ENCODE measurements at regions not wholly inside any gene's neighbourhood (a gene's known extent, or its start where the extent isn't known, plus 50 kb on each side); places are given as distances from the start of the nearest gene placed in this dataset.

DNA sequence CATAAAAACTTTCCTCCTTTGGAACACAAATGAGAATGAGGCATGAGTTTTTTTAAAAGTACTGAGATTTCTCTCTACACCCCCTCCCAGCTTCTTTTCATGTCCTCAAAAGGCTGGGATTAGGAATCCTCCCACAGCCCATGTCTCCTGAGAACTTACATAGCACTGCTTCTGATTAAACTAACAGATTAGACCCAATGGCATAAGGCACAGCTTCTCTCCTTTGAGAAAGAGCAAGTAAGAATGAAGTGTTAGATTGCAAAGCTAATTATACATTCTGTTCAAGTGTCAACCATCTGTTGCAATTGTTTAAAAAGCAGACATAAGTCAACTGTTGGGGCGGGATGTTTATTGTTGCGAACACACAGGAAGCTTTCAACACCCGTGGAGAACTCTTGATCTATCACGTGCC lies 715.1 kb downstream of the CDH11 start:
- DNase-seq (ENCODE audit: low read depth), result peak; percentile 36
- no peak overlapping the region for H3K4me3 ChIP-seq (ENCODE audit: low read depth, low read length)
- TF ChIP-seq, protein P1, sequence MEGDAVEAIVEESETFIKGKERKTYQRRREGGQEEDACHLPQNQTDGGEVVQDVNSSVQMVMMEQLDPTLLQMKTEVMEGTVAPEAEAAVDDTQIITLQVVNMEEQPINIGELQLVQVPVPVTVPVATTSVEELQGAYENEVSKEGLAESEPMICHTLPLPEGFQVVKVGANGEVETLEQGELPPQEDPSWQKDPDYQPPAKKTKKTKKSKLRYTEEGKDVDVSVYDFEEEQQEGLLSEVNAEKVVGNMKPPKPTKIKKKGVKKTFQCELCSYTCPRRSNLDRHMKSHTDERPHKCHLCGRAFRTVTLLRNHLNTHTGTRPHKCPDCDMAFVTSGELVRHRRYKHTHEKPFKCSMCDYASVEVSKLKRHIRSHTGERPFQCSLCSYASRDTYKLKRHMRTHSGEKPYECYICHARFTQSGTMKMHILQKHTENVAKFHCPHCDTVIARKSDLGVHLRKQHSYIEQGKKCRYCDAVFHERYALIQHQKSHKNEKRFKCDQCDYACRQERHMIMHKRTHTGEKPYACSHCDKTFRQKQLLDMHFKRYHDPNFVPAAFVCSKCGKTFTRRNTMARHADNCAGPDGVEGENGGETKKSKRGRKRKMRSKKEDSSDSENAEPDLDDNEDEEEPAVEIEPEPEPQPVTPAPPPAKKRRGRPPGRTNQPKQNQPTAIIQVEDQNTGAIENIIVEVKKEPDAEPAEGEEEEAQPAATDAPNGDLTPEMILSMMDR (IDR thresholded peaks at IDR 0.05; ENCODE audit: insufficient read depth, low read depth, low read length), result no peak

GRCh38 chr16:64403352-64403751 lies 718.5 kb downstream of the CDH11 start:
- H3K4me3 ChIP-seq (ENCODE audit: low read depth, low read length), result no peak overlapping the region
- TF ChIP-seq, protein P1 (IDR thresholded peaks at IDR 0.05; ENCODE audit: insufficient read depth, low read depth, low read length), result no peak
- DNase-seq (ENCODE audit: low read depth), result no peak

GRCh38 chr16:64398793-64399192 lies 723.1 kb downstream of the CDH11 start:
- TF ChIP-seq, protein P1 (IDR thresholded peaks at IDR 0.05; ENCODE audit: insufficient read depth, low read depth, low read length), result no peak
- no peak overlapping the region for H3K4me3 ChIP-seq (ENCODE audit: low read depth, low read length)
- no peak for DNase-seq (ENCODE audit: low read depth)

DNA sequence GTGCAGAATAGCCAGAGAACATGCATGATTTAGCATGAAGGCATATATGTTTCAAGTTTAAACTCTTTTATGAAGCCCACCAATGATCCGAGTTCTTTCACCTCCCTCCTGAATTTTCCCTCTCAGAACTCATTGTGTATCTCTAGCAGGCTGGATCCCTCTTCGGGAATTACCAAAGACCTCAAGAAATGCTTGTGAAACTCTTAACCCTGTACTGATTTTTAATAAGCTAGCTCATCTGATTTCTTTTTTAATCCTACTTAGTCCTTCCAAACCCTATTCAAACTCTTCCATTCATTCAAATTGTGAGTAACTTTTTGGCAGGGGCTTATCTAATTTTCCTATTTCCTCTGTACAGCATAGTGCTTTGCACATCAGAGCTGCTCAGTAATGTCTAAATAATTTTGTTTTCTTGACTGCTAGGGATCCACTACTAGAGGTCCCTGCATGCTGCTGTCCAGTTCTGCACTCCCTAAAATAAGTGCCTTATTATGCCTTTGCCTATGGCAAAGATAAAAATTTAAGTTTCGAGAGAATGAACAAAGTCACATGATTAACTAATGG lies 723.8 kb downstream of the CDH11 start:
- no peak overlapping the region for H3K4me3 ChIP-seq (ENCODE audit: low read depth, low read length)
- TF ChIP-seq, protein P1 (IDR thresholded peaks at IDR 0.05; ENCODE audit: insufficient read depth, low read depth, low read length), result no peak
- DNase-seq (ENCODE audit: low read depth), result no peak

DNA sequence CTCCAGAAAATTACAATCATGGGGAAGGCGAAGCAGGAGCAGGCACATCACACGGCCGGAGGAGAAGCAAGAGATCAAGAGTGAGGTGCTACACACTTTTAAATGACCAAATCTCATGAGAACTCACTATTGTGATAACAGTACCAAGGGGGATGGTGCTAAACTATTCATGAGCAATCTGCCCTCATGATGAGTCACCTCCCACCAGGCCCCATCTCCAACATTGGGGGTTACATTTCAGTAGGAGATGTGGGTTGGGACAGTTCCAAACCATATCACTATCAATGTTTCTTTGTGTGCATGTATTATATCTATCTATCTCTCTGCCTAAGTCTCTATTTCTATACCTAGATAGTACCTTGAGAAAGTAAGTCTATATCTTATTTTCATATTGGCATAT lies 724.8 kb downstream of the CDH11 start:
- DNase-seq (ENCODE audit: low read depth), result no peak
- H3K4me3 ChIP-seq (ENCODE audit: low read depth, low read length), result no peak overlapping the region
- TF ChIP-seq, protein P1 (IDR thresholded peaks at IDR 0.05; ENCODE audit: insufficient read depth, low read depth, low read length), result no peak

GRCh38 chr16:64394061-64394460 lies 727.8 kb downstream of the CDH11 start:
- DNase-seq (ENCODE audit: low read depth), result no peak
- TF ChIP-seq, protein P1 (IDR thresholded peaks at IDR 0.05; ENCODE audit: insufficient read depth, low read depth, low read length), result no peak

DNA sequence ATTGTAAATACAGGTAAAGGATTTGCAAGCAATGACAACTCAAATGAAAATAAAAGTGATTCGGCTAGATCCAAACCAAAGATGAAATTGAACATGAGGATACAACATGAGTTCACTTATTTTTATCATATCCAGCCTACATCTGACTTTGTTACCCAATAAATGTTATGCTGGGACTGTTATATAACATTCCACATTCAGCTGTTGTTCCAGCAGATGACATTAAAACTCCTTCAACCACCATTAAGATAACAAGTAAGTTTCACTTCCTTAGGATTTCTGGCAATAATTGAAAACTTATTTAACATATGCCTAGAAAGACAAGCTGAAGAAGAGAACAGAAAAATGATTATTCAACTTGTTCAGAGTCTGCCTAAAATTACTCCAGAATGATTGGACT lies 729.4 kb downstream of the CDH11 start:
- TF ChIP-seq, protein P1 (IDR thresholded peaks at IDR 0.05; ENCODE audit: insufficient read depth, low read depth, low read length), result no peak
- peak; percentile 14 for DNase-seq (ENCODE audit: low read depth)
- H3K4me3 ChIP-seq (ENCODE audit: low read depth, low read length), result no peak overlapping the region

More at GRCh38 chr16:64394061-64394460, 727.8 kb downstream of the CDH11 start:
- H3K4me3 ChIP-seq (ENCODE audit: low read depth, low read length), result no peak overlapping the region

All from fibroblast of villous mesenchyme (primary cell).